ENCODE measurements at regions not wholly inside any gene's neighbourhood (a gene's known extent, or its start where the extent isn't known, plus 50 kb on each side); places are given as distances from the start of the nearest gene placed in this dataset.

DNA sequence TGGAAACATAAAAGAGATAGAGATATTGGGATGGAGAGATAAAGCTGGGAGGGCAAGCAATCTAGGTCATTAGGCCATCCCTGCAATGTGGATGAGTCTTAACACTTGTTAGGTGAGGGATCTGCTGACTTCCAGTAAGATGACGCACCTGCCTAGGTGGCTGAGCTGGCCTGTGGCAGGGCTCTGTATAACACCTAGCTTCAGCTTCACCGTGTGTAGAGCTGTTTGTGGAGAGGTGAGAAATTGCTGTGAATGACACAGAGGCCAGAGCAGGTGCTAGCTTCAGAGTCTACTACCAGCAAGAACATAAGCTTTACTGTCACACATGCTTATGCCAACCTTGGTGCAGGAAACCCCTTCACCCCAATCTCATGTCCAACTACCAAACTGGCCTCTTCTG lies 1010.0 kb downstream of the TYW1 start:
- Histone ChIP-seq H3K79me2 (no peaks in the 10 kb centered on the region), H3K36me3 (ENCODE audit: control insufficient read depth, insufficient read depth, low read length) (no peaks in the 10 kb centered on the region), H2AFZ (no peak overlapping the region), H3K4me3 (ENCODE audit: low read depth, low read length) (no peak overlapping the region), H3K9me3 (ENCODE audit: control insufficient read depth, low read length) (no peaks in the 10 kb centered on the region), H3K27me3 (ENCODE audit: control insufficient read depth, insufficient read depth, low read length) (no peaks in the 10 kb centered on the region), H3K27ac (no peak overlapping the region), H3K4me2 (ENCODE audit: low read length) (no peak overlapping the region), H3K9ac (no peak overlapping the region), H3K4me1 (no peaks in the 10 kb centered on the region)
- TF ChIP-seq, protein P1, sequence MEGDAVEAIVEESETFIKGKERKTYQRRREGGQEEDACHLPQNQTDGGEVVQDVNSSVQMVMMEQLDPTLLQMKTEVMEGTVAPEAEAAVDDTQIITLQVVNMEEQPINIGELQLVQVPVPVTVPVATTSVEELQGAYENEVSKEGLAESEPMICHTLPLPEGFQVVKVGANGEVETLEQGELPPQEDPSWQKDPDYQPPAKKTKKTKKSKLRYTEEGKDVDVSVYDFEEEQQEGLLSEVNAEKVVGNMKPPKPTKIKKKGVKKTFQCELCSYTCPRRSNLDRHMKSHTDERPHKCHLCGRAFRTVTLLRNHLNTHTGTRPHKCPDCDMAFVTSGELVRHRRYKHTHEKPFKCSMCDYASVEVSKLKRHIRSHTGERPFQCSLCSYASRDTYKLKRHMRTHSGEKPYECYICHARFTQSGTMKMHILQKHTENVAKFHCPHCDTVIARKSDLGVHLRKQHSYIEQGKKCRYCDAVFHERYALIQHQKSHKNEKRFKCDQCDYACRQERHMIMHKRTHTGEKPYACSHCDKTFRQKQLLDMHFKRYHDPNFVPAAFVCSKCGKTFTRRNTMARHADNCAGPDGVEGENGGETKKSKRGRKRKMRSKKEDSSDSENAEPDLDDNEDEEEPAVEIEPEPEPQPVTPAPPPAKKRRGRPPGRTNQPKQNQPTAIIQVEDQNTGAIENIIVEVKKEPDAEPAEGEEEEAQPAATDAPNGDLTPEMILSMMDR (IDR thresholded peaks at IDR 0.05) = no peak

GRCh38 chr7:68009716-68010115 lies 1013.1 kb downstream of the TYW1 start:
- no peaks in the 10 kb centered on the region for H3K27me3 ChIP-seq (ENCODE audit: control insufficient read depth, insufficient read depth, low read length)
- no peaks in the 10 kb centered on the region for H3K9me3 ChIP-seq (ENCODE audit: control insufficient read depth, low read length)
- no peaks in the 10 kb centered on the region for H3K79me2 ChIP-seq
- no peak overlapping the region for H3K4me2 ChIP-seq (ENCODE audit: low read length)
- H3K4me1 ChIP-seq = no peaks in the 10 kb centered on the region
- H2AFZ ChIP-seq = no peak overlapping the region
- no peak overlapping the region for H3K9ac ChIP-seq
- H3K27ac ChIP-seq = no peak overlapping the region
- no peak overlapping the region for H3K4me3 ChIP-seq (ENCODE audit: low read depth, low read length)
- TF ChIP-seq, protein P1 (IDR thresholded peaks at IDR 0.05) = no peak
- H3K36me3 ChIP-seq (ENCODE audit: control insufficient read depth, insufficient read depth, low read length) = no peaks in the 10 kb centered on the region

DNA sequence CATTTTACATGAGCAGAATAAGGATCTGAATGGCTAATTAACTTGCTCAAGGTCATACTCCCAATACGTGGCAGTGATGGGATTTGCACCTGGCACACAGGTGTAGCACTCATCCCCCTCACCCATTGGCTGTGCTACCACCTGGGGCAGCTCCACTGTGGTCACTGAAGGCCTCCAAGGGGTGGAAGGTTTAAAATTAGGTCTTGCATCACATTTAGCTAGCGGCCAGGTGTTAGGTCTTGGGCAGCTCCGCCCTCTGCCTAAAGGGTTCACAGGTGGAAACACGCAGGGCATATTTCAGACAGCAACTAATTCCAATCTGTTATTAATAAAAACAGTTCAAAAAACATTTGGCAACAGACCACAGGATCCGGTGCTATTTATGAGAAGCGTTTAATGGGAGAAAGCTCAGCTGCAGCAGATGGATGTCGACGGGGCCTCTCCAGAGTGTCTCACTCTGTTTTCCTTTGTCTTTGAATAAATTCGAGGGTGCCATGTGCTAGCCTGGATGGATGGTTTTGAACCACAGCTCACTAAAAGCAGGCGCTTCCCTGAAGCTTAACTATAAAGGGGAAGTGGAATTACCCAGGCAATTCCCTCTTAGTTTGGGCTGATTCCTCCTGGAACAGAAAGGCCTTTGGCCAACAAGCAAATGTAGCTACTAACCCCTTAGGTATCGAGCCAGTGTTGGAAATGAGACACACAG lies 1017.6 kb downstream of the TYW1 start:
- Histone ChIP-seq H3K4me3 (ENCODE audit: low read depth, low read length) (no peak overlapping the region), H3K4me2 (ENCODE audit: low read length) (no peak overlapping the region), H3K79me2 (no peaks in the 10 kb centered on the region), H3K27ac (no peak overlapping the region), H3K36me3 (ENCODE audit: control insufficient read depth, insufficient read depth, low read length) (no peaks in the 10 kb centered on the region), H3K4me1 (no peaks in the 10 kb centered on the region), H3K9me3 (ENCODE audit: control insufficient read depth, low read length) (no peaks in the 10 kb centered on the region), H3K9ac (no peak overlapping the region), H3K27me3 (ENCODE audit: control insufficient read depth, insufficient read depth, low read length) (no peaks in the 10 kb centered on the region), H2AFZ (no peak overlapping the region)
- TF ChIP-seq, protein P1 (IDR thresholded peaks at IDR 0.05) = no peak

DNA sequence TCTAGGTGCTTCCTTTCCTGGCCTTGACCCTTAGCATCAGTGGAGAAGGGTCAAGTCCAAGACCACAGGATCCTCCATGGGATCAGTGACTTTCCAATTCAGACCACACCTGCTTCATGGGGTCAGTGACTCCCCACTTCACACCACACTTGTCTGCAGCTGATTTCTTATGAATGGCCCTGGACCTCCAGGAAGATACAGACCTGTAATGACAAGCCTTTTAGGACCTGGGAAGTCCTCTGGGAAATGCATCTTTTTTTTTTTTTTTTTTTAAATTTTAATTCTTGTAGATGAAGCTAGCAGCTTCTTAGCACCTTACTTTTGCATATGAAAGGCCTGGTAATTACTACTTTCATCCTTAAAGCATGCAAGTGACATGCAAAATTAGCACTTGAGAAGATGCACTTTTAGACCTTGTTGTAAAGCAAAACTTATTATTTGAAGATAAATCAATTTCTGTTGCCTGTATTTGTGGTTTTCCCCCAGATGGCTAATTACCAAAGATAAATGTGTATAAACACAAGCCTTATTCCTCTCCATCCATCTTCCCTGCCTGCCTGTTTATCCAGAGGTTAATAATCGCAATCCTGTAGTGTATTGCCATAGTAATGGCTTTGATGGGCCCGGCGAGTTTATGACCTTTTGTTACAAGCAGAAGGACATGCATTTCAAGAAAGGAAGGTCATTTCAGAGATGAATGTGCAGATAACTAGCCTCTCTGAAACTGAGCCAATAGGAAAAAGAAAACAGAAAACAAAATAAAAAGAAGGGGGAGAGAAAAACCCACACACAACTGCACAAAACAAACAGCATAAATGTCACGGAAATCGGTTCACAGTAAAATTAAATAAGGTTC lies 1018.7 kb downstream of the TYW1 start:
- Histone ChIP-seq H3K9me3 (ENCODE audit: control insufficient read depth, low read length) (no peaks in the 10 kb centered on the region), H3K36me3 (ENCODE audit: control insufficient read depth, insufficient read depth, low read length) (no peaks in the 10 kb centered on the region), H3K9ac (no peak overlapping the region), H3K27me3 (ENCODE audit: control insufficient read depth, insufficient read depth, low read length) (no peaks in the 10 kb centered on the region), H3K4me1 (no peaks in the 10 kb centered on the region), H2AFZ (no peak overlapping the region), H3K79me2 (no peaks in the 10 kb centered on the region), H3K4me2 (ENCODE audit: low read length) (no peak overlapping the region), H3K4me3 (ENCODE audit: low read depth, low read length) (no peak overlapping the region), H3K27ac (no peak overlapping the region)
- TF ChIP-seq, protein P1 (IDR thresholded peaks at IDR 0.05) = no peak
